GM23338 (cell line): ENCODE measurements at regions not wholly inside any gene's neighbourhood (a gene's known extent, or its start where the extent isn't known, plus 50 kb on each side); places are given as distances from the start of the nearest gene placed in this dataset.

Source experiments
- ATAC-seq: fragments of 200-7000 bp; cut with Tn5 transposase; 3 replicates; pipeline ENCODE4 v1.9.1; 2020
- DNase-seq: peaks from one replicate; pipeline ENCODE4 v3.0.0-alpha.2; 2015; ENCODE audit warnings: low spot score
- H2AFZ ChIP-seq: fragments of 200-600 bp; sonication (generic); 2 replicates; pipeline ENCODE4 v1.8.0; 2016; ENCODE audit warnings: antibody characterized with exemption, mild to moderate bottlenecking, moderate library complexity
- H3F3A ChIP-seq: fragments of 200-600 bp; sonication (generic); replicated peaks from 2 replicates; pipeline ENCODE4 v1.8.0; 2017; ENCODE audit warnings: antibody characterized with exemption, mixed run types, low read depth
- H3K27ac ChIP-seq: fragments of 200-600 bp; sonication (generic); 2 replicates; pipeline ENCODE4 v1.6.1; 2016; ENCODE audit warnings: low read depth
- H3K27me3 ChIP-seq: fragments of 200-600 bp; sonication (generic); 2 replicates; pipeline ENCODE4 v1.8.0; 2016; ENCODE audit warnings: mild to moderate bottlenecking, mixed run types, moderate library complexity; ENCODE audit not compliant: insufficient read depth
- H3K36me3 ChIP-seq: fragments of 200-600 bp; sonication (generic); 2 replicates; pipeline ENCODE4 v1.8.0; 2016; ENCODE audit warnings: mild to moderate bottlenecking; ENCODE audit not compliant: insufficient read depth
- H3K4me1 ChIP-seq: fragments of 200-600 bp; sonication (generic); 2 replicates; pipeline ENCODE4 v1.8.0; 2016; ENCODE audit warnings: mild to moderate bottlenecking, moderate library complexity; ENCODE audit not compliant: insufficient read depth
- H3K4me2 ChIP-seq: fragments of 200-600 bp; sonication (generic); 2 replicates; pipeline ENCODE4 v1.7.1; 2017; ENCODE audit warnings: mixed run types
- H3K4me3 ChIP-seq: fragments of 200-600 bp; sonication (generic); 2 replicates; pipeline ENCODE4 v1.6.1; 2016; ENCODE audit warnings: mixed run types
- H3K79me2 ChIP-seq: fragments of 200-600 bp; sonication (generic); replicated peaks from 2 replicates; pipeline ENCODE4 v1.8.0; 2017; ENCODE audit warnings: mild to moderate bottlenecking; ENCODE audit not compliant: insufficient read depth
- H3K9me2 ChIP-seq: fragments of 200-600 bp; sonication (generic); 2 replicates; pipeline ENCODE4 v1.8.0; 2017; ENCODE audit not compliant: insufficient read depth
- H4K20me1 ChIP-seq: fragments of 200-600 bp; sonication (generic); replicated peaks from 2 replicates; pipeline ENCODE4 v1.8.0; 2017; ENCODE audit warnings: mild to moderate bottlenecking; ENCODE audit not compliant: insufficient read depth
- H3K27ac Mint-ChIP-seq: 2 replicates; pipeline ENCODE4 v1.8.0; 2020; ENCODE audit warnings: inconsistent platforms, mild to moderate bottlenecking, moderate library complexity, mixed read lengths
- H3K27me3 Mint-ChIP-seq: 3 replicates; pipeline ENCODE4 v1.8.0; 2022; ENCODE audit warnings: low read depth, mild to moderate bottlenecking, moderate library complexity, mixed read lengths, inconsistent platforms; ENCODE audit not compliant: insufficient read depth, poor library complexity
- H3K36me3 Mint-ChIP-seq: 3 replicates; pipeline ENCODE4 v1.8.0; 2021; ENCODE audit warnings: low read depth, mild to moderate bottlenecking, inconsistent platforms, moderate library complexity, mixed read lengths
- H3K4me1 Mint-ChIP-seq: 3 replicates; pipeline ENCODE4 v1.8.0; 2020; ENCODE audit warnings: mild to moderate bottlenecking, inconsistent platforms, mixed read lengths
- H3K4me3 Mint-ChIP-seq: 3 replicates; pipeline ENCODE4 v1.8.0; 2021; ENCODE audit warnings: moderate library complexity, mild to moderate bottlenecking, inconsistent platforms, mixed read lengths
- H3K9me3 Mint-ChIP-seq: 3 replicates; pipeline ENCODE4 v1.8.0; 2020; ENCODE audit warnings: moderate library complexity, mild to moderate bottlenecking, inconsistent platforms, mixed read lengths
- CTCF ChIP-seq, 2 experiments: fragments of 200-600 bp in 1 of 2; sonication (generic) in 1 of 2; conservative IDR thresholded peaks; 2 replicates each; pipeline versions ENCODE4 v1.5.1 to v1.6.1; 2016 to 2017; ENCODE audit warnings: antibody characterized with exemption in 2 of 2, low read depth in 2 of 2, mild to moderate bottlenecking in 2 of 2, moderate library complexity in 1 of 2
- ETS1 ChIP-seq: IDR thresholded peaks from 2 replicates; pipeline ENCODE4 v1.6.1; 2016; ENCODE audit warnings: antibody characterized with exemption
- EZH2 ChIP-seq: fragments of 200-600 bp; sonication (generic); IDR thresholded peaks from one replicate; pipeline ENCODE4 v1.8.0; 2017; ENCODE audit warnings: antibody characterized with exemption, mild to moderate bottlenecking, low read depth; ENCODE audit not compliant: unreplicated experiment
- EZH2phosphoT487 ChIP-seq: fragments of 200-600 bp; sonication (generic); IDR thresholded peaks from one replicate; pipeline ENCODE4 v1.8.1; 2018; ENCODE audit warnings: antibody characterized with exemption; ENCODE audit not compliant: unreplicated experiment
- JUNB ChIP-seq: IDR thresholded peaks from one replicate; pipeline ENCODE4 v1.6.1; 2016; ENCODE audit warnings: antibody characterized with exemption; ENCODE audit not compliant: unreplicated experiment
- NANOG ChIP-seq: IDR thresholded peaks from 2 replicates; pipeline ENCODE4 v1.6.1; 2016; ENCODE audit warnings: antibody characterized with exemption, borderline replicate concordance
- POLR2AphosphoS5 ChIP-seq: IDR thresholded peaks from 2 replicates; pipeline ENCODE4 v1.6.1; 2016; ENCODE audit warnings: antibody characterized with exemption, low read depth
- REST ChIP-seq: IDR thresholded peaks from one replicate; pipeline ENCODE4 v1.6.1; 2018; ENCODE audit warnings: antibody characterized with exemption; ENCODE audit not compliant: unreplicated experiment
- STAT1 ChIP-seq: IDR thresholded peaks from one replicate; pipeline ENCODE4 v1.6.1; 2016; ENCODE audit warnings: antibody characterized with exemption; ENCODE audit not compliant: unreplicated experiment
- ZNF114 ChIP-seq: fragments of 250-450 bp; sonication (Bioruptor Pico); IDR thresholded peaks from 2 replicates; pipeline ENCODE4 v1.5.0; 2020; ENCODE audit warnings: mild to moderate bottlenecking, moderate library complexity
- ZNF331 ChIP-seq: fragments of 250-450 bp; sonication (Bioruptor Pico); IDR thresholded peaks from 2 replicates; pipeline ENCODE4 v1.5.0; 2020; ENCODE audit warnings: low read depth, mild to moderate bottlenecking, moderate library complexity
- ZNF462 ChIP-seq: fragments of 250-450 bp; sonication (Bioruptor Pico); IDR thresholded peaks from 2 replicates; pipeline ENCODE4 v1.5.0; 2020; ENCODE audit warnings: mild to moderate bottlenecking, moderate library complexity

- Histone ChIP-seq H3F3A (no peaks in the 10 kb centered on the region), H3K27me3 (no peaks in the 10 kb centered on the region), H3K4me1 (peaks cover 7% of the 10 kb centered on the region; the same call in 1 of the 2 replicates), H3K27ac (no peak overlapping the region), H3K9me2 (no peaks in the 10 kb centered on the region), H3K79me2 (no peaks in the 10 kb centered on the region), H3K4me2 (no peak overlapping the region), H3K4me3 (no peak overlapping the region), H4K20me1 (no peaks in the 10 kb centered on the region), H2AFZ (no peak overlapping the region), H3K36me3 (no peaks in the 10 kb centered on the region)
- peaks cover 5% of the 10 kb centered on the region for H3K9me3 Mint-ChIP-seq
- no peak overlapping the region for H3K4me3 Mint-ChIP-seq
- TF ChIP-seq ZNF462 (CRISPR knock-in tag) (no peak), ETS1 (no peak), EZH2 (no peak), CTCF (conservative IDR thresholded peaks at IDR 0.05; ENCODE audit: low read depth in 2 of 2) (no peak), POLR2AphosphoS5 (no peak), STAT1 (no peak), NANOG (no peak), REST (no peak), EZH2phosphoT487 (no peak), ZNF331 (CRISPR knock-in tag) (no peak), JUNB (no peak), ZNF114 (CRISPR knock-in tag) (no peak)
- peaks cover 8% of the 10 kb centered on the region for H3K4me1 Mint-ChIP-seq
- H3K36me3 Mint-ChIP-seq: peaks cover 4% of the 10 kb centered on the region
- DNase-seq (no peak), ATAC-seq (no peak)
- peaks cover 2% of the 10 kb centered on the region for H3K27me3 Mint-ChIP-seq
- H3K27ac Mint-ChIP-seq: no peak overlapping the region
Observed at GRCh38 chr4:184574861-184575260, 74.4 kb downstream of the CASP3 start.
